ENCODE measurements at regions not wholly inside any gene's neighbourhood (a gene's known extent, or its start where the extent isn't known, plus 50 kb on each side); places are given as distances from the start of the nearest gene placed in this dataset.

DNA sequence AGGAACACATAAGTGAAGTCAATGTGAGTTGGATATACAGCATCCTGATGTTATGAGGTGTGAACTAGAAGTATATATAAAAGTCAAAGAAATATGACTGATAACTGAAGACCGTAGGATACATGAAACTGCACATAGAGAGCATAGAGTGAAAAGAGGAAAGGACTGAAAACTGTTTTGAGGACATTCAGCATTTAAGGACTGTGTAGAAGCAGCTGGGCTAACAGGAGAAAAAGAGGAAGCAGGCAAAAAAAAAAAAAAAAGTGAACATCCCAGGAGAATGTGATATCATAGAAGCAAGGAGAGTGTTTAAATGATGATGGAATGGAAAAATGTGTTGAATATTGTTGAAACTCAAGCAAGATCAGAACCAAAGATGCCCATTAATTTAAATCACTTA, 363.5 kb downstream of the PCDH20 start:
- TF ChIP-seq CTCF (IDR thresholded peaks at IDR 0.05): no peak
- Mint-ChIP-seq H3K4me3 (ENCODE audit: unreplicated experiment) (no peak overlapping the region), H3K4me1 (ENCODE audit: unreplicated experiment) (no peaks in the 10 kb centered on the region), H3K9me3 (ENCODE audit: unreplicated experiment) (no peaks in the 10 kb centered on the region), H3K27ac (ENCODE audit: unreplicated experiment) (no peak overlapping the region), H3K27me3 (ENCODE audit: unreplicated experiment) (peaks cover 28% of the 10 kb centered on the region), H3K36me3 (ENCODE audit: unreplicated experiment) (no peaks in the 10 kb centered on the region)
- DNase-seq (ENCODE audit: extremely low spot score, unreplicated experiment): no peak

GRCh38 chr13:61045251-61045650, 370.4 kb downstream of the PCDH20 start:
- TF ChIP-seq CTCF (IDR thresholded peaks at IDR 0.05): no peak
- H3K4me1 Mint-ChIP-seq (ENCODE audit: unreplicated experiment): peaks cover under 1% of the 10 kb centered on the region
- no peak overlapping the region for H3K4me3 Mint-ChIP-seq (ENCODE audit: unreplicated experiment)
- H3K9me3 Mint-ChIP-seq (ENCODE audit: unreplicated experiment): no peaks in the 10 kb centered on the region
- no peak overlapping the region for H3K27ac Mint-ChIP-seq (ENCODE audit: unreplicated experiment)
- no peaks in the 10 kb centered on the region for H3K36me3 Mint-ChIP-seq (ENCODE audit: unreplicated experiment)
- H3K27me3 Mint-ChIP-seq (ENCODE audit: unreplicated experiment): peaks cover 18% of the 10 kb centered on the region
- no peak for DNase-seq (ENCODE audit: extremely low spot score, unreplicated experiment)

DNA sequence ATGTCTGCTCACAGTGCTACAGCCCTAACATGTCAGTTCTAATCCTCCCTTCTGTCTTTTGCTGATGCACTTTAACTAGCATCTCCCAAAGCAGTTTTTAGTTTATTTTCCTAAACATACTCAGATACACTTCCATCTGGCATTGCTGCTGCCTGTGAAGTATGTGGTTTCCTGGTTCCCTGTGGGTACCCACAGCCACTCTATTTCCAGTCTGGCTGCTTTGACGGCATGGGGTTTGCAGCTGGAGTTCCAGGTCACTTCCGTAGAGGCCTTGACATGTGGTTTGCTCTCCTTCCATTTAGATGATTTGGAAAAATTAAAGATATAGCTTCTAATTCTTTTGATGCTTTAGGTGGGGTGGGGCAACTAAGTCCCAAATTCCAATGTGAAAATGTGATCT, 375.5 kb downstream of the PCDH20 start:
- Mint-ChIP-seq H3K27me3 (ENCODE audit: unreplicated experiment) (peaks cover 4% of the 10 kb centered on the region), H3K36me3 (ENCODE audit: unreplicated experiment) (no peaks in the 10 kb centered on the region), H3K27ac (ENCODE audit: unreplicated experiment) (peak overlapping the region; percentile 9), H3K4me1 (ENCODE audit: unreplicated experiment) (peaks cover 7% of the 10 kb centered on the region), H3K4me3 (ENCODE audit: unreplicated experiment) (no peak overlapping the region), H3K9me3 (ENCODE audit: unreplicated experiment) (no peaks in the 10 kb centered on the region)
- no peak for TF ChIP-seq CTCF (IDR thresholded peaks at IDR 0.05)
- no peak for DNase-seq (ENCODE audit: extremely low spot score, unreplicated experiment)

DNA sequence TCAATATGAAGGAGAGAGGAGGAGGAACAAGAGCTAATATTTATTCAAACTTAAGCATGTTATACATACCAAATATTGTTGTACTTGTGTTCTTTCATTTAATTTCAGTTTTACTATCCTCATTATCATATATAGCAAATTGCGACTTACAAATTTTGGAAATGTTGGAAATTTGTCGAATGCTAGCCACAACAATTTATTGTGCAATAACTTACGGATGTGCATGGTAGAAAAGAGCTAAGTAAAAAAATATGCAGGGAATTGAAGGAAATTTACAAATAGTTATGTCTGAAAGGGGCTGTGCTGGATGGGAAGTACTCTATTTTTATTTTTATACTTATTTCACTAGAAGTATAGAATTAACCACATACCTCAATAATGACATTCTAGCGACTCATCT, 376.3 kb downstream of the PCDH20 start:
- H3K27me3 Mint-ChIP-seq (ENCODE audit: unreplicated experiment): peaks cover 2% of the 10 kb centered on the region

GRCh38 chr13:61036715-61037114, 378.9 kb downstream of the PCDH20 start:
- H3K36me3 Mint-ChIP-seq (ENCODE audit: unreplicated experiment): no peaks in the 10 kb centered on the region
- no peak overlapping the region for H3K4me3 Mint-ChIP-seq (ENCODE audit: unreplicated experiment)
- no peak for DNase-seq (ENCODE audit: extremely low spot score, unreplicated experiment)
- no peak overlapping the region for H3K27ac Mint-ChIP-seq (ENCODE audit: unreplicated experiment)
- peaks cover 7% of the 10 kb centered on the region for H3K4me1 Mint-ChIP-seq (ENCODE audit: unreplicated experiment)
- peaks cover 9% of the 10 kb centered on the region for H3K27me3 Mint-ChIP-seq (ENCODE audit: unreplicated experiment)
- H3K9me3 Mint-ChIP-seq (ENCODE audit: unreplicated experiment): no peaks in the 10 kb centered on the region
- no peak for TF ChIP-seq CTCF (IDR thresholded peaks at IDR 0.05)

More for the DNA sequence above, 376.3 kb downstream of the PCDH20 start:
- Mint-ChIP-seq H3K4me1 (ENCODE audit: unreplicated experiment) (peaks cover 7% of the 10 kb centered on the region), H3K4me3 (ENCODE audit: unreplicated experiment) (no peak overlapping the region), H3K9me3 (ENCODE audit: unreplicated experiment) (no peaks in the 10 kb centered on the region), H3K27ac (ENCODE audit: unreplicated experiment) (no peak overlapping the region), H3K36me3 (ENCODE audit: unreplicated experiment) (no peaks in the 10 kb centered on the region)
- TF ChIP-seq CTCF (IDR thresholded peaks at IDR 0.05): no peak
- DNase-seq (ENCODE audit: extremely low spot score, unreplicated experiment): no peak

All from osteocyte (in vitro differentiated cells).